ENCODE measurements at regions not wholly inside any gene's neighbourhood (a gene's known extent, or its start where the extent isn't known, plus 50 kb on each side); places are given as distances from the start of the nearest gene placed in this dataset.

GRCh38 chr15:96514607-96515285 is 184.2 kb downstream of the NR2F2 start (continued):
- TF ChIP-seq TSHZ1 (tag by site-specific recombination; IDR thresholded peaks at IDR 0.05; ENCODE audit: borderline replicate concordance) (no peak), ZNF202 (tag by site-specific recombination; IDR thresholded peaks at IDR 0.05; ENCODE audit: borderline replicate concordance) (no peak), ZNF416 (tag by site-specific recombination; IDR thresholded peaks at IDR 0.05) (no peak), ZNF155 (tag by site-specific recombination; IDR thresholded peaks at IDR 0.05) (no peak), ZNF449 (tag by site-specific recombination; IDR thresholded peaks at IDR 0.05) (no peak), ZNF48 (tag by site-specific recombination; IDR thresholded peaks at IDR 0.05) (no peak)

- ChIA-PET POLR2A (no interaction called here), CTCF (no interaction called here)
- TF ChIP-seq ZNF239 (tag by site-specific recombination; IDR thresholded peaks at IDR 0.05) (no peak), WT1 (tag by site-specific recombination; IDR thresholded peaks at IDR 0.05) (0 out of 2 replicates have a peak, but pooled peaks have one; percentile 14), ZNF704 (tag by site-specific recombination; IDR thresholded peaks at IDR 0.05) (no peak)
- Histone ChIP-seq H3K36me3 (ENCODE audit: control insufficient read depth in 2 of 2, insufficient read depth in 1 of 2, low read length in 2 of 2) (no peaks in the 10 kb centered on the region), H3K9me3 (ENCODE audit: control insufficient read depth, insufficient read depth, low read depth, low read length) (no peaks in the 10 kb centered on the region), H3K27ac (ENCODE audit: extremely low read depth, low read depth, low read length) (no peak overlapping the region), H3K4me1 (ENCODE audit: control insufficient read depth, insufficient read depth, low read length) (peaks cover 8% of the 10 kb centered on the region), H3K4me3 (ENCODE audit: low read depth, low read length) (no peak overlapping the region)
These were observed 184.9 kb downstream of the NR2F2 start for GRCh38 chr15:96515371-96515770.

GRCh38 chr15:96521386-96521785 is 190.9 kb downstream of the NR2F2 start:
- no peaks in the 10 kb centered on the region for H3K4me1 ChIP-seq (ENCODE audit: control insufficient read depth, insufficient read depth, low read length)
- POLR2A ChIA-PET: no interaction called here

More at GRCh38 chr15:96521386-96521785, 190.9 kb downstream of the NR2F2 start:
- Histone ChIP-seq H3K4me3 (ENCODE audit: low read depth, low read length) (no peak overlapping the region), H3K9me3 (ENCODE audit: control insufficient read depth, insufficient read depth, low read depth, low read length) (no peaks in the 10 kb centered on the region), H3K27ac (ENCODE audit: extremely low read depth, low read depth, low read length) (no peak overlapping the region), H3K36me3 (ENCODE audit: control insufficient read depth in 2 of 2, insufficient read depth in 1 of 2, low read length in 2 of 2) (no peaks in the 10 kb centered on the region)
- CTCF ChIA-PET: interaction anchor here (0.7 to 0.9 kb wide), 2 partner anchors 725 to 980 kb away, joined by 3 to 4 read pairs; no protein-coding TSS in a partner anchor
- no peak for TF ChIP-seq ZNF701 (tag by site-specific recombination; IDR thresholded peaks at IDR 0.05)
- TF ChIP-seq ZNF211 (tag by site-specific recombination; IDR thresholded peaks at IDR 0.05; ENCODE audit: low read depth): no peak
- no peak for TF ChIP-seq ZNF19 (tag by site-specific recombination; IDR thresholded peaks at IDR 0.05; ENCODE audit: low read depth)
- TF ChIP-seq ZNF280C (tag by site-specific recombination; IDR thresholded peaks at IDR 0.05): no peak
- no peak for TF ChIP-seq ZNF785 (tag by site-specific recombination; IDR thresholded peaks at IDR 0.05)
- TF ChIP-seq HOXC10 (CRISPR knock-in tag; IDR thresholded peaks at IDR 0.05): no peak
- TF ChIP-seq ZNF362 (tag by site-specific recombination; IDR thresholded peaks at IDR 0.05): no peak

Measured in HEK293 (cell line).